ENCODE measurements at regions not wholly inside any gene's neighbourhood (a gene's known extent, or its start where the extent isn't known, plus 50 kb on each side); places are given as distances from the start of the nearest gene placed in this dataset.

- DNase-seq (no peak), ATAC-seq (no peak)
- H3K27me3 Mint-ChIP-seq: no peaks in the 10 kb centered on the region
- H3K36me3 Mint-ChIP-seq (ENCODE audit: low read depth): no peaks in the 10 kb centered on the region
- TF ChIP-seq, protein P1, sequence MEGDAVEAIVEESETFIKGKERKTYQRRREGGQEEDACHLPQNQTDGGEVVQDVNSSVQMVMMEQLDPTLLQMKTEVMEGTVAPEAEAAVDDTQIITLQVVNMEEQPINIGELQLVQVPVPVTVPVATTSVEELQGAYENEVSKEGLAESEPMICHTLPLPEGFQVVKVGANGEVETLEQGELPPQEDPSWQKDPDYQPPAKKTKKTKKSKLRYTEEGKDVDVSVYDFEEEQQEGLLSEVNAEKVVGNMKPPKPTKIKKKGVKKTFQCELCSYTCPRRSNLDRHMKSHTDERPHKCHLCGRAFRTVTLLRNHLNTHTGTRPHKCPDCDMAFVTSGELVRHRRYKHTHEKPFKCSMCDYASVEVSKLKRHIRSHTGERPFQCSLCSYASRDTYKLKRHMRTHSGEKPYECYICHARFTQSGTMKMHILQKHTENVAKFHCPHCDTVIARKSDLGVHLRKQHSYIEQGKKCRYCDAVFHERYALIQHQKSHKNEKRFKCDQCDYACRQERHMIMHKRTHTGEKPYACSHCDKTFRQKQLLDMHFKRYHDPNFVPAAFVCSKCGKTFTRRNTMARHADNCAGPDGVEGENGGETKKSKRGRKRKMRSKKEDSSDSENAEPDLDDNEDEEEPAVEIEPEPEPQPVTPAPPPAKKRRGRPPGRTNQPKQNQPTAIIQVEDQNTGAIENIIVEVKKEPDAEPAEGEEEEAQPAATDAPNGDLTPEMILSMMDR (IDR thresholded peaks at IDR 0.05): no peak
- ChIA-PET POLR2A (no interaction called here), CTCF (no interaction called here)
- H3K9me3 Mint-ChIP-seq: no peaks in the 10 kb centered on the region
- intact Hi-C loops (cut with micrococcal nuclease): no loop called here
- no peaks in the 10 kb centered on the region for H3K4me1 Mint-ChIP-seq (ENCODE audit: low read depth)
- no peak overlapping the region for H3K4me3 Mint-ChIP-seq
- no peak overlapping the region for H3K27ac Mint-ChIP-seq
Measured at GRCh38 chr12:84641940-84642545, 270.6 kb downstream of the SLC6A15 start.

- intact Hi-C loops (cut with micrococcal nuclease): no loop called here
Measured at GRCh38 chr12:84638811-84639368, 273.7 kb downstream of the SLC6A15 start.

GRCh38 chr12:84637926-84638325, 274.7 kb downstream of the SLC6A15 start:
- intact Hi-C loops (cut with micrococcal nuclease): no loop called here
- ChIA-PET CTCF (no interaction called here), POLR2A (no interaction called here)
- H3K4me3 Mint-ChIP-seq: no peak overlapping the region
- no peak overlapping the region for H3K27ac Mint-ChIP-seq
- DNase-seq (no peak), ATAC-seq (no peak)
- TF ChIP-seq, protein P1 (IDR thresholded peaks at IDR 0.05): no peak
- H3K4me1 Mint-ChIP-seq (ENCODE audit: low read depth): no peaks in the 10 kb centered on the region
- H3K27me3 Mint-ChIP-seq: no peaks in the 10 kb centered on the region
- no peaks in the 10 kb centered on the region for H3K9me3 Mint-ChIP-seq
- no peaks in the 10 kb centered on the region for H3K36me3 Mint-ChIP-seq (ENCODE audit: low read depth)

More at GRCh38 chr12:84638811-84639368, 273.7 kb downstream of the SLC6A15 start:
- no peaks in the 10 kb centered on the region for H3K27me3 Mint-ChIP-seq
- no peaks in the 10 kb centered on the region for H3K36me3 Mint-ChIP-seq (ENCODE audit: low read depth)
- POLR2A ChIA-PET: no interaction called here
- CTCF ChIA-PET: no interaction called here
- no peak overlapping the region for H3K27ac Mint-ChIP-seq
- TF ChIP-seq, protein P1 (IDR thresholded peaks at IDR 0.05): no peak
- H3K9me3 Mint-ChIP-seq: no peaks in the 10 kb centered on the region
- H3K4me3 Mint-ChIP-seq: no peak overlapping the region
- no peak for DNase-seq
- no peak for ATAC-seq
- H3K4me1 Mint-ChIP-seq (ENCODE audit: low read depth): no peaks in the 10 kb centered on the region

GRCh38 chr12:84636801-84637290, 275.8 kb downstream of the SLC6A15 start:
- no peak overlapping the region for H3K4me3 Mint-ChIP-seq
- POLR2A ChIA-PET: no interaction called here

DNA sequence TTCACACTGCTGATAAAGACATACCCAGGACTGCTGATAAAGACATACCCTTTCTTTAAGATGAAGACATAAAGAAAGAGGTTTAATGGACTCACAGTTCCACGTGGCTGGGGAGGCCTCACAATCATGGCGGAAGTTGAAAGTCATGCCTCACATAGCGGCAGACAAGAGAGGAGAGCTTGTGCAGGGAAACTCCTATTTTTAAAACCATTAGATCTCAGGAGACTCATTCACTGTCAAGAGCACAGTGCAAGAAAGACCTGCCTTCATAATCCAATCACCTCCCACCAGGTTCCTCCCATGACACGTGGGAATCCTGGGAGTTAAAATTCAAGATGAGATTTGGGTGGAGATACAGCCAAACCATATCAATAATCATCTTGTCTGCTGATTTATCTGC, 278.1 kb downstream of the SLC6A15 start:
- no peaks in the 10 kb centered on the region for H3K36me3 Mint-ChIP-seq (ENCODE audit: low read depth)
- DNase-seq: no peak
- H3K27ac Mint-ChIP-seq: no peak overlapping the region
- H3K9me3 Mint-ChIP-seq: no peaks in the 10 kb centered on the region
- CTCF ChIA-PET: no interaction called here
- no peaks in the 10 kb centered on the region for H3K27me3 Mint-ChIP-seq
- intact Hi-C loops (cut with micrococcal nuclease): no loop called here
- TF ChIP-seq, protein P1 (IDR thresholded peaks at IDR 0.05): no peak
- no peak for ATAC-seq
- no peak overlapping the region for H3K4me3 Mint-ChIP-seq
- POLR2A ChIA-PET: interaction anchor here (0.6 kb wide), 1 partner anchor 1287 kb away, joined by 3 read pairs; no protein-coding TSS in a partner anchor
- no peaks in the 10 kb centered on the region for H3K4me1 Mint-ChIP-seq (ENCODE audit: low read depth)

More at GRCh38 chr12:84636801-84637290, 275.8 kb downstream of the SLC6A15 start:
- Mint-ChIP-seq H3K36me3 (ENCODE audit: low read depth) (no peaks in the 10 kb centered on the region), H3K27me3 (no peaks in the 10 kb centered on the region), H3K27ac (no peak overlapping the region), H3K9me3 (no peaks in the 10 kb centered on the region), H3K4me1 (ENCODE audit: low read depth) (no peaks in the 10 kb centered on the region)
- intact Hi-C loops (cut with micrococcal nuclease): no loop called here
- ATAC-seq: no peak
- TF ChIP-seq, protein P1 (IDR thresholded peaks at IDR 0.05): no peak
- DNase-seq: no peak
- CTCF ChIA-PET: no interaction called here

All from activated CD8-positive, alpha-beta T cell treated with anti-CD3 and anti-CD28 coated beads for 36 hours (primary cell).